ENCODE measurements at regions not wholly inside any gene's neighbourhood (a gene's known extent, or its start where the extent isn't known, plus 50 kb on each side); places are given as distances from the start of the nearest gene placed in this dataset.

DNA sequence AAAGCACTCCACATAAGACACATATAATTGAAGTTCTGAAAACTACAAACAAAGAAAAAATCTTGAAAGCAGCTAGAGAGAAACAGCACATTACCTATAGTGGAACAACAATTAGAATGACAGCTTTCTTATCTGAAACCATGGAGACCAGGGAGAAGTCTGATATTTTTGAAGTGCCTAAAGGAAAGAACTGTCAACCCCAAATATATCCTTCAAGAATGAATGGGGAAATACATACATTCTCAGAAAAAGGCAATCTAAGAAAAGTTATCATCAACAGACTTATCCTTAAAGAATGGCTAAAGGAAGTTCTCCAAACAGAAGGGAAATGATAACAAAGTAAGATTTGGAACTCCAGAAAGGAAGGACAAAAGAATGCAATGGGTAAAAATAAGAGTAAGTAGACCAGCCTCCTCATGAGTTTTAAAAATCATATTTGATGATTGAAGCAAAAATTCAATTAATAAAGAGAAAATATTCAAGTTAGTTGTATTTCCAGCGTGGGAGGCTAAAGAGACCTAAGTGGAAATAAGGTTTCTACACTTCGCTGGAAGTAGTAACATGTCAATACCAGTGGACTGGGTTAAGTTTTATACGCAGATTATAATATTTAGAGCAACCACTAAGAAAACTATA lies 170.8 kb upstream of the SAMSN1 start:
- Histone ChIP-seq H2AFZ (ENCODE audit: low read length) (no peak overlapping the region), H3K9ac (ENCODE audit: insufficient read depth, low read length) (no peak overlapping the region), H3K9me3 (ENCODE audit: control insufficient read depth, insufficient read depth, low read depth, low read length) (no peaks in the 10 kb centered on the region), H3K27me3 (ENCODE audit: control insufficient read depth, insufficient read depth, low read length) (no peaks in the 10 kb centered on the region), H3K79me2 (ENCODE audit: control insufficient read depth, insufficient read depth, low read length) (no peaks in the 10 kb centered on the region), H3K4me2 (ENCODE audit: extremely low read depth, insufficient read depth, low read length) (no peak overlapping the region), H3K27ac (ENCODE audit: insufficient read depth, low read length) (no peak overlapping the region), H3K4me1 (ENCODE audit: control insufficient read depth, extremely low read depth, insufficient read depth, low read length) (no peaks in the 10 kb centered on the region), H3K4me3 (replicated peaks in 1 of 4; ENCODE audit: control extremely low read depth in 1 of 4, insufficient read depth in 1 of 4, low read depth in 3 of 4, low read length in 4 of 4) (no peak overlapping the region), H3K36me3 (ENCODE audit: control insufficient read depth, insufficient read depth, low read length) (no peaks in the 10 kb centered on the region), H4K20me1 (ENCODE audit: control insufficient read depth, extremely low read depth, insufficient read depth, low read length) (no peaks in the 10 kb centered on the region)
- DNase-seq (ENCODE audit: low read depth in 2 of 2), result no peak
- TF ChIP-seq, protein P1, sequence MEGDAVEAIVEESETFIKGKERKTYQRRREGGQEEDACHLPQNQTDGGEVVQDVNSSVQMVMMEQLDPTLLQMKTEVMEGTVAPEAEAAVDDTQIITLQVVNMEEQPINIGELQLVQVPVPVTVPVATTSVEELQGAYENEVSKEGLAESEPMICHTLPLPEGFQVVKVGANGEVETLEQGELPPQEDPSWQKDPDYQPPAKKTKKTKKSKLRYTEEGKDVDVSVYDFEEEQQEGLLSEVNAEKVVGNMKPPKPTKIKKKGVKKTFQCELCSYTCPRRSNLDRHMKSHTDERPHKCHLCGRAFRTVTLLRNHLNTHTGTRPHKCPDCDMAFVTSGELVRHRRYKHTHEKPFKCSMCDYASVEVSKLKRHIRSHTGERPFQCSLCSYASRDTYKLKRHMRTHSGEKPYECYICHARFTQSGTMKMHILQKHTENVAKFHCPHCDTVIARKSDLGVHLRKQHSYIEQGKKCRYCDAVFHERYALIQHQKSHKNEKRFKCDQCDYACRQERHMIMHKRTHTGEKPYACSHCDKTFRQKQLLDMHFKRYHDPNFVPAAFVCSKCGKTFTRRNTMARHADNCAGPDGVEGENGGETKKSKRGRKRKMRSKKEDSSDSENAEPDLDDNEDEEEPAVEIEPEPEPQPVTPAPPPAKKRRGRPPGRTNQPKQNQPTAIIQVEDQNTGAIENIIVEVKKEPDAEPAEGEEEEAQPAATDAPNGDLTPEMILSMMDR (conservative IDR thresholded peaks at IDR 0.05 in 1 of 2, IDR thresholded peaks at IDR 0.05 in 1 of 2; ENCODE audit: low read depth in 1 of 2, low read length in 2 of 2), result no peak
- TF ChIP-seq EZH2 (IDR thresholded peaks at IDR 0.05; ENCODE audit: low read length, missing control alignments), result no peak

DNA sequence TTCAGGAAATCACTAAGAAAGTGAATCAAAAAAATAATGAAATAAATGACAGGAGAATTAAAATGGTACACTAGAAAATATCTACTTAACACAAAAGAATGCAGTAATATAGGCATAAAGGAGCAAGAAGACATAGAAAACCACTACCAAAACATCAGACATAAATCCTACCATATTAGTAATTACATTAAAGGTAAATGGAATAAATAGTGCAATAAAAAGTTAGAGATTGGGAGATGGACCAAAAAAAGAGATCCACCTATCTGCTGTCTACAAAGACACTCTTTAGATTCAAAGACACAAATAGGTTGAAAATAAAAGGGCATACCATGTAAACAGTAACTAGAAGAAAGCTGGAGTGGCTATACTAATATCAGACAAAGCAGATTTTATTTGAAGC lies 167.0 kb upstream of the SAMSN1 start:
- Histone ChIP-seq H3K27ac (ENCODE audit: insufficient read depth, low read length) (no peak overlapping the region), H3K9ac (ENCODE audit: insufficient read depth, low read length) (no peak overlapping the region)

DNA sequence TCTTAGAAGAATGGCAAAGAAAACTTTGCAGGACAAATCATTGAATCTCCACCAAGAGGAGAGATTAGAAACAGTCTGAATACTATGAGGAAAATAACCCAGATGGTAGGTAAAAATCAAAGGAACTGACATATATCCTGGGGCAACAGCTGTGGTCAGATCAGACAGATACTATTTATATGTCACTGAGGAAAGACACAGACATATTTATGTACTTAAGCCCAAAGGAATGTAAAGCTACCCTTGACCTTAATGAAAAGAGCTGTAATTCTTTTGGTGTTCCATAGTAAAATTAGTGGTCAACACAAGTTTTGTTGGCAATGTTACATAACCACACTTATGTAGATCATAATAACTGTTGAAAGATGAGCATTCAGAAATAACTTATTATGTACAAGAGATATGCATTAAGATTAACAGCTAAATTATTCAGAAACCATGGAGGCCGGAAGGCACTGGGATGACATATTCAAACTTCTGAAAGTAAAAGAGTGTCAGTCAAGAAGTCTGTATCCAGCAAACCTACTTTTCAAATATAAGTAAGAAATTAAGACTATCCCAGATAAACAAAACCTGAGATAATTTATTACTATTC lies 166.1 kb upstream of the SAMSN1 start:
- no peaks in the 10 kb centered on the region for H3K4me1 ChIP-seq (ENCODE audit: control insufficient read depth, extremely low read depth, insufficient read depth, low read length)
- H3K36me3 ChIP-seq (ENCODE audit: control insufficient read depth, insufficient read depth, low read length), result no peaks in the 10 kb centered on the region
- H3K4me2 ChIP-seq (ENCODE audit: extremely low read depth, insufficient read depth, low read length), result no peak overlapping the region
- no peaks in the 10 kb centered on the region for H3K27me3 ChIP-seq (ENCODE audit: control insufficient read depth, insufficient read depth, low read length)
- TF ChIP-seq, protein P1 (conservative IDR thresholded peaks at IDR 0.05 in 1 of 2, IDR thresholded peaks at IDR 0.05 in 1 of 2; ENCODE audit: low read depth in 1 of 2, low read length in 2 of 2), result no peak
- TF ChIP-seq EZH2 (IDR thresholded peaks at IDR 0.05; ENCODE audit: low read length, missing control alignments), result no peak
- no peak overlapping the region for H3K27ac ChIP-seq (ENCODE audit: insufficient read depth, low read length)
- H4K20me1 ChIP-seq (ENCODE audit: control insufficient read depth, extremely low read depth, insufficient read depth, low read length), result no peaks in the 10 kb centered on the region
- no peaks in the 10 kb centered on the region for H3K79me2 ChIP-seq (ENCODE audit: control insufficient read depth, insufficient read depth, low read length)
- DNase-seq (ENCODE audit: low read depth in 2 of 2), result no peak
- no peak overlapping the region for H2AFZ ChIP-seq (ENCODE audit: low read length)
- H3K9ac ChIP-seq (ENCODE audit: insufficient read depth, low read length), result no peak overlapping the region
- no peak overlapping the region for H3K4me3 ChIP-seq (replicated peaks in 1 of 4; ENCODE audit: control extremely low read depth in 1 of 4, insufficient read depth in 1 of 4, low read depth in 3 of 4, low read length in 4 of 4)
- no peaks in the 10 kb centered on the region for H3K9me3 ChIP-seq (ENCODE audit: control insufficient read depth, insufficient read depth, low read depth, low read length)

More for the DNA sequence above, 167.0 kb upstream of the SAMSN1 start:
- no peaks in the 10 kb centered on the region for H3K9me3 ChIP-seq (ENCODE audit: control insufficient read depth, insufficient read depth, low read depth, low read length)
- H3K4me3 ChIP-seq (replicated peaks in 1 of 4; ENCODE audit: control extremely low read depth in 1 of 4, insufficient read depth in 1 of 4, low read depth in 3 of 4, low read length in 4 of 4), result no peak overlapping the region
- no peaks in the 10 kb centered on the region for H3K27me3 ChIP-seq (ENCODE audit: control insufficient read depth, insufficient read depth, low read length)
- no peaks in the 10 kb centered on the region for H3K4me1 ChIP-seq (ENCODE audit: control insufficient read depth, extremely low read depth, insufficient read depth, low read length)
- H2AFZ ChIP-seq (ENCODE audit: low read length), result no peak overlapping the region
- H3K79me2 ChIP-seq (ENCODE audit: control insufficient read depth, insufficient read depth, low read length), result no peaks in the 10 kb centered on the region
- DNase-seq (ENCODE audit: low read depth in 2 of 2), result no peak
- no peak for TF ChIP-seq EZH2 (IDR thresholded peaks at IDR 0.05; ENCODE audit: low read length, missing control alignments)
- TF ChIP-seq, protein P1 (conservative IDR thresholded peaks at IDR 0.05 in 1 of 2, IDR thresholded peaks at IDR 0.05 in 1 of 2; ENCODE audit: low read depth in 1 of 2, low read length in 2 of 2), result no peak
- H4K20me1 ChIP-seq (ENCODE audit: control insufficient read depth, extremely low read depth, insufficient read depth, low read length), result no peaks in the 10 kb centered on the region
- H3K4me2 ChIP-seq (ENCODE audit: extremely low read depth, insufficient read depth, low read length), result no peak overlapping the region
- H3K36me3 ChIP-seq (ENCODE audit: control insufficient read depth, insufficient read depth, low read length), result no peaks in the 10 kb centered on the region

Measured in fibroblast of lung (primary cell).